Right cardiac atrium (tissue), 5 donors: ENCODE measurements at regions not wholly inside any gene's neighbourhood (a gene's known extent, or its start where the extent isn't known, plus 50 kb on each side); places are given as distances from the start of the nearest gene placed in this dataset.

Experiments
- ATAC-seq, 2 donors: fragments of 200-7000 bp; cut with Tn5 transposase; one replicate each; pipeline versions ENCODE4 v1.8.0 to v1.9.1; 2020; ENCODE audit warnings: moderate library complexity in 2 of 2, mild to moderate bottlenecking in 1 of 2
- DNase-seq, 3 donors: peaks; one replicate each; pipeline ENCODE4 v3.0.0-alpha.2; 2020
- H3K27ac ChIP-seq: one replicate; pipeline ENCODE4 v1.5.1; 2013; ENCODE audit warnings: mild to moderate bottlenecking, low read length, control low read depth, moderate library complexity
- H3K27me3 ChIP-seq: one replicate; pipeline ENCODE4 v1.6.1; 2013; ENCODE audit not compliant: control insufficient read depth, insufficient read depth
- H3K4me1 ChIP-seq: one replicate; pipeline ENCODE4 v1.6.1; 2013; ENCODE audit warnings: low read length; ENCODE audit not compliant: control insufficient read depth, insufficient read depth
- H3K4me3 ChIP-seq: one replicate; pipeline ENCODE4 v1.5.1; 2013; ENCODE audit warnings: low read length, control low read depth
- H3K9me3 ChIP-seq: one replicate; pipeline ENCODE4 v1.6.1; 2013; ENCODE audit warnings: low read length; ENCODE audit not compliant: control insufficient read depth
- WGBS: extraction: QIAGEN DNeasy Blood & Tissue Kit; methylation state at CpG from one replicate; pipeline ENCODE4 v1.1.7; 2013; 5-methylcytosine and 5-hydroxymethylcytosine counted together
- intact Hi-C, 4 donors: fragments of 100-400 bp; cut with DNase I; formaldehyde crosslinking; loops; one replicate each; pipeline versions ENCODE4 v1.11.0 to v1.14.0; 2022 to 2023
- donor health status: healthy with polysubstance abuse.
- donor health status: DM: no; HTN: yes; CAD: no.
- donor health status: DM: no; HTN: no; CAD: no.
- donor health status: DM: no; HTN: yes; CAD: no; lungs with severe emphysema.
- donor health status: DM: yes; HTN: yes; CAD: no.

DNA sequence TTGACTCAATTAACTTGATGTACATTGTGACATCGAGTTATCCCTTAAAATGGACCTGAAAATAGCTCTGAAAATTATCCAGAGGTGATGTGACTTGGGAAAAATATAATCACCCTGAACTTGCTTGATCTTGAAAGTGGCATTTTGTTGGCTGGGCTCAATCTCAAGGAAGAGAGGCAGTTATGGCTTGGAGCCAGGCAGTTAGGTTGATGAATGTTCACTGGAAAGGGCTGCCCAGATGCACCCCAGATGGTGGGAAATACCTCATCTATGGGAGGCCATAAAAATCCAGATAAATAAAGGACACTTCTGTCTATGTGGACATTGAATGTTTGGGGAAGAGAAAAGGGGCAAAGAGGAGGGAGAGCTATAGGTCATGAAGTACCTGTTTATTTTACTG lies 55.7 kb upstream of the OR5AN1 start:
- intact Hi-C loops, result no loop called here
- H3K9me3 ChIP-seq, result no peaks in the 10 kb centered on the region
- WGBS, result 43% methylated on average over 1 of the region's 1 CpG
- H3K4me3 ChIP-seq, result no peak overlapping the region
- H3K4me1 ChIP-seq, result no peaks in the 10 kb centered on the region
- ATAC-seq (no peak), DNase-seq (no peak)
- H3K27ac ChIP-seq, result no peak overlapping the region
- H3K27me3 ChIP-seq, result no peaks in the 10 kb centered on the region

DNA sequence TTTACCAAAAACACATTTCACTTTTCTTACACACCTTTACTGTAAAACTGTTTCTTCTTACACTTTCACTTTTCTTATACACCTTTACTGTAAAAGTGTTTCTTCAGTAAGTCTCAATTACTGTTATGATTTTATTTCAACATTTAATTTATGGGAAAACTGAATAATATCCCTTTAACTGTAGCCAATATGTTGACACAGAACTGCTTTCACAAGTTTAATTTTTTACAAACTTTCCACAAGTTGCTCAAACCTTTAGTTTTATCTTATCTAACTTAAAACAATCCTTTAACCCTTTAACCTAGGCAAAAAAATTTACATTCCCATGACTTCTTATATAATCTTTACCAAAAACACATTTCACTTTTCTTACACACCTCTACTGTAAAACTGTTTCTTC lies 63.3 kb upstream of the OR5AN1 start:
- DNase-seq (no peak), ATAC-seq (no peak)
- intact Hi-C loops, result no loop called here
- Histone ChIP-seq H3K27ac (no peak overlapping the region), H3K4me1 (no peaks in the 10 kb centered on the region), H3K27me3 (no peaks in the 10 kb centered on the region), H3K9me3 (no peaks in the 10 kb centered on the region), H3K4me3 (no peak overlapping the region)

DNA sequence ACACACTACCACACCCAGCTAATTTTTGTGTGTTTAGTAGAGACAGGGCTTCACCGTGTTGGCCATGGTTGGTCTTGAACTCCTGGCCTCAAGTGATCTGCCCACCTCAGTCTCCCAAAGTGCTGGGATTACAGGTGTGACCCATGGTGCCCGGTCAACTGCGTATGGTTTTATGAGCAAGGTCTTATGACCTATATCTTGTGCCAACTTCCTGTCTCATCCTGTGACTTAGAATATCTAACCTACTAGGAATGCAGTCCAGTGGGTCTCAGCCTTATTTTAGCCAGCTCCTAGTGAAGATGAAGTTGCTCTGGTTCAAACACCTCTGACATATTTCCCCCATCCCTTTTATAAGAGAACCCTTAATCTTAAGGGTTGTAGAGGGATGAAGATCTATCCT lies 66.1 kb upstream of the OR5AN1 start:
- 83% methylated on average over 3 of the region's 3 CpGs for WGBS
- no peaks in the 10 kb centered on the region for H3K9me3 ChIP-seq
- no peaks in the 10 kb centered on the region for H3K4me1 ChIP-seq
- H3K27ac ChIP-seq, result no peak overlapping the region
- H3K4me3 ChIP-seq, result no peak overlapping the region
- H3K27me3 ChIP-seq, result no peaks in the 10 kb centered on the region
- DNase-seq (no peak), ATAC-seq (no peak)
- intact Hi-C loops, result no loop called here

DNA sequence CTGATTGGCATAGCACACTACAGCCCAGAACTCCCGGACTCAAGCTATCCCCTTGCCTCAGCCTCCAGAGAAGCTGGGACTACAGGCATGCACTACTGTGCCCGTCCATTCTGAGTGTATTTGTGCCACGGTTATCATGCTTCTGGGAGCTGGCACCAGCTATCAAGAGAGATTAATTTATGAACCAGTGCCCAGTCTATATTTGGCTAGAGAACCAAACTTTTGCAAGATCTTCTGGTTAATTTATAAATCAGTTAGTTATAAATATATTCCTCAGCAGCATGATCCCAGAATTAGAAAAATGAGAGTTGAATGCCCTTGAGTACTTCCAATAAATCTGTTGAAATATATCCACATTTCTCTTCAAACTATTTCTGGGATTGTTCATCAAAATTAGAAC lies 67.5 kb upstream of the OR5AN1 start:
- ATAC-seq (no peak), DNase-seq (no peak)
- Histone ChIP-seq H3K9me3 (no peaks in the 10 kb centered on the region), H3K27me3 (no peaks in the 10 kb centered on the region), H3K27ac (no peak overlapping the region), H3K4me1 (no peaks in the 10 kb centered on the region), H3K4me3 (no peak overlapping the region)
- WGBS, result 61% methylated on average over 3 of the region's 3 CpGs
- intact Hi-C loops, result no loop called here

DNA sequence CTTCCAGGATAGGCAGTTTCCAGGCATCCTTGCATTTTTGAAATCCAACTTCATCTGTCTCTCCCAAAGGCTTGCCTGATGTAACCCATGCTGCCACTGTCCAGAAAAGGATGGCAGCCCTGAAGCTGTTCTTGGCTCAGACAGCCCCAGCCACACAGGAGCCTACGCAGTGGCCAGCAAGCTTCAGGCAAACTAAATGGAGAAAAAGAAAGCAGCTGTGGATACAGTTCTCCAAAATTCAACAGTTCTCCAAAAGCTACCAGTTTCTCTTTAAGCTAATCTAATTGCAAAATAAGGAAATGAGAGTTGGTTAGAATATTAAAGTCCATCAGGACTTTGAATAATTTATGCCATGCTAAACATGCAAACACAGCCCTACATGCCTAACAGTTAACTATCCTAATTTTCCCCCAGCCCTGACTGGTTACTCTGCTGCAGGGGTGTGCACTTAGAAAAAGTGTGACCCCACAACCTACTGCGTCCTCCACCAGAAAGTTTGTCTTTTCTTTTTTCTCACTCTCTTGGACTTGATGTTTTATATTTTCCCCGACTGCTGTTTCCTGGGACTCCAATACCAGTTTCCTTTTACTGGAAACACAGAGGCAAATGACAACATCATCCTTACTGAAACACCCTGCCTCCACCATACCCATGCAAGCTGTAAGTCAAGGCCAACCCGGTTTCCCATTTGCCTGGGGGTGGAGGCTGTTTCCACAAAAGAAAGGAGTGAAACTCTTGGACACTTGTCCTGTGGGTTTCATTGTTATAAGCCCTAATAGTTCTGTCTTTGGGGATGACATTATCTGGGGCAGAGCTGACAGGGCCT lies 69.1 kb upstream of the OR5AN1 start:
- 64% methylated on average over 4 of the region's 4 CpGs for whole genome bisulfite sequencing
- no peaks in the 10 kb centered on the region for H3K9me3 ChIP-seq
- H3K27me3 ChIP-seq, result no peaks in the 10 kb centered on the region
- ATAC-seq (no peak), DNase-seq (no peak)
- H3K4me1 ChIP-seq, result no peaks in the 10 kb centered on the region
- intact Hi-C loops, result loop anchor here in 3 of 4 donors (10.0 kb wide), 2 partner anchors 75 to 85 kb away; partner anchors contain the start of gene MPEG1 (in 1 of the 3)
- no peak overlapping the region for H3K27ac ChIP-seq
- no peak overlapping the region for H3K4me3 ChIP-seq

DNA sequence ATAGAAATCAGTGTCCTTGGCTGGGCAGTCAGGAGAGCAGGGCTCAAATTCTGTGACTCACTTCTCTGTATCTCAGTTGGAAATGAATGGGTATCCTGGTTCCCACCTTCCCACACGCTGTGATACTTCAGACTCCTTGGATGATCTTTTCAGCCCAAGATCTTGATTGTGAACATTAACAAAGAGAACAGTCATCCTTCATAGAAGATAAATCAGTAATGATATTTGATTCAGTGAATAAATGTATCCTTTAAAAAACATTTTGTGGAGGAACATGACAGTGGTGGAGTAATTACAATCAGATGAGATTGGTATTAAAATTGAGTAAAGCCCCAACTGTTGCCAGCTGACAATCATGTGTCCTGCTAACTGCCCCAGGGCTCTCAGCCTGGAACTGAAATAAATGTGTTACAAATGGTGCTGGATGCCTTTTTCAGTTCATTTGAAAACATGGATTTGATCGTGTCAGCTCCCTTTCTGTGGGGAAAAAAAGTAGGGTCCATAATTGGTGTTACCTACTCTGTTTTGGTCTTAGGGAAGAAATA lies 72.9 kb upstream of the OR5AN1 start:
- ATAC-seq, result no peak
- no peak for DNase-seq
- Histone ChIP-seq H3K4me1 (no peaks in the 10 kb centered on the region), H3K9me3 (no peaks in the 10 kb centered on the region), H3K27ac (no peak overlapping the region), H3K27me3 (no peaks in the 10 kb centered on the region), H3K4me3 (no peak overlapping the region)
- intact Hi-C loops, result loop anchor here in 3 of 4 donors (10.0 kb wide), 2 partner anchors 71 to 81 kb away; partner anchors contain the start of gene MPEG1 (in 1 of the 3)
- WGBS, result 57% methylated on average over 2 of the region's 2 CpGs

DNA sequence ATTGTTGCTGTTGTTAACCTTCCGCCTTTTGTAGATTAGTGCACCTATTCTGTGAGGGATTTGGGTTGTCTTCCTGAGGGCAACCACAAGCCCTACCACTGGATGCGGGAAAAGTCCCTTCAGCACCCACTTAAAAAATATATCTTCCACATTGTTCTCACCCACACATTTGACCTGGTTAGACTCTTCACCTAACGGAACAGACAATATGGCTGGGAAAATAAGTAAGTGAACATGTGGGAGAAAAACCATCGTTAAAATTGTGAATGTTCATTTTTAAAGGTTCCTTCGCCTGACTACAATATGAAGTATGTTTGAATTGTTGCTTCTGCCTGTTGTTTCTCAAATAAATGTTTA lies 72.0 kb upstream of the MPEG1 start:
- Histone ChIP-seq H3K27me3 (no peaks in the 10 kb centered on the region), H3K4me1 (no peaks in the 10 kb centered on the region), H3K27ac (no peak overlapping the region), H3K9me3 (no peaks in the 10 kb centered on the region), H3K4me3 (no peak overlapping the region)
- DNase-seq, result no peak
- intact Hi-C loops, result loop anchor here (1.0 to 10.0 kb wide), 5 partner anchors 70 to 115 kb away; partner anchors contain the start of genes DTX4 (in 1 of the 4) and MPEG1 (in 1 of the 4)
- 29% methylated on average over 5 of the region's 5 CpGs for WGBS
- ATAC-seq, result no peak

DNA sequence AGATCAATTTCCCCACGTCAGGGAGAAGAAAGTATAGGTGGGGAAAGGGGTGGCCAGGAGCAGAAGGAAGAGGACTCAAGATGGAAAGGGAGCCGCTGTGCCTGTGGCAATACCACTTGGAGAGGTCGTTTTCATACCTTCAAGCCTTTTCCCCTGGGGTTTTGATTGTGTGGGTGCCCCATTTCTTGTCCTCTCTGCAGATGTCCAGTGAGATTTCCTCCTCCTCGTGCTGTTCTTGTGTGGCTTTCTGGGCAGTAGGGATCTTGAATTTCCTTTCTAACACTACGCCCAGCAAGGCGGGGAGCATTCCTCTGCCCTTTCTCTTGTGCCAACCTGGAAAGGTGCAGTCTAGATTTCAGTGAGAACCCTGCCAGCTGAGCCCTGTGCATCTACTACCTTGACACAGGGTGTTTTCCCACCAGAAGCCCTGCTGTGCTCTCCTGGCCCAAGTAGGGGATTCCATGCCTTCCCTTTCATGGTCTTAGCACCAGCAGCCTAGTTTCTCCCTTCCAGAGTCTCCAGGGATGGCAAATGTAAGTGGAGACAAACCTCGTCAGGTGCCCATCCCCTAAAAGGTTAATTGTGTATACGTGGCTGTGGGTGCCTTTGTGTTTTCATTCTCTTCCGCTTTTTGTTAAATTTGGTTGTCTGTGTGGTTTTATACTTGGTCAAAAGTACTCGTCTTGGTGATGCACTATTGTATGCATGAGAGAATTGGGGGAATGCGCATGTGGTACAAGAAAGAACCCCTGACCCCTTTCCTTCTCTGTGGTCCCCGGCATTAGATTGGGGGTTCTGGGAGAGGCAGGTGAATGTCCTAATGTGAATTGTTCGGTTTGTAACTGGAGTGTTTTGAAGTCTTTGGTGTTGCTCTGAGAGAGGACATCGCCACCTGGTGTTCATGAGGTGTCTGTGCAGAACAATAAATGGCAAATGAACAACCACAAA lies 71.4 kb upstream of the MPEG1 start:
- Histone ChIP-seq H3K4me1 (no peaks in the 10 kb centered on the region), H3K27ac (no peak overlapping the region), H3K27me3 (no peaks in the 10 kb centered on the region), H3K9me3 (no peaks in the 10 kb centered on the region), H3K4me3 (no peak overlapping the region)
- WGBS, result 48% methylated on average over 14 of the region's 14 CpGs
- ATAC-seq, result peak; percentile 22 to 55
- intact Hi-C loops, result loop anchor here (1.0 to 10.0 kb wide), 5 partner anchors 69 to 115 kb away; partner anchors contain the start of genes DTX4 (in 1 of the 4) and MPEG1 (in 1 of the 4)
- no peak for DNase-seq

DNA sequence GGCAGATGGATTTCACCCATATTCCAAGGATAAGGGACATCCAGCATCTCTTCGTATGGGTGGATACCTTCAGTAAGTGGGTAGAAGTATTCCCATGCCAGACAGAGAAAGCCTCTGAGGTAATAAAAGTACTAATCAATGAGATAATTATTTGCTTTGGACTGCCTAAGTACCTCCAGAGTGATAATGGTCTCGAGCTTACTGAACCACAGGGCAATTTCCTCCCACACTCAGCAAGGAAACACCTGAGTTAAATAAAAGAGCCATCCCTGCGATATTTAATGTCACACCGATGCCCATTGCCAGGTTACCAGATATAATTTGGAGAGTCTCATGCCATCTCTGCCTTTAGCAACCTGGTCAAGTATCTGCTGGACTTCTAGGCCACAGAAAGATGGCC lies 70.6 kb upstream of the MPEG1 start:
- intact Hi-C loops, result loop anchor here (5.0 to 10.0 kb wide), 3 partner anchors 69 to 111 kb away; partner anchors contain the start of genes DTX4 (in 1 of the 4) and MPEG1 (in 1 of the 4)

DNA sequence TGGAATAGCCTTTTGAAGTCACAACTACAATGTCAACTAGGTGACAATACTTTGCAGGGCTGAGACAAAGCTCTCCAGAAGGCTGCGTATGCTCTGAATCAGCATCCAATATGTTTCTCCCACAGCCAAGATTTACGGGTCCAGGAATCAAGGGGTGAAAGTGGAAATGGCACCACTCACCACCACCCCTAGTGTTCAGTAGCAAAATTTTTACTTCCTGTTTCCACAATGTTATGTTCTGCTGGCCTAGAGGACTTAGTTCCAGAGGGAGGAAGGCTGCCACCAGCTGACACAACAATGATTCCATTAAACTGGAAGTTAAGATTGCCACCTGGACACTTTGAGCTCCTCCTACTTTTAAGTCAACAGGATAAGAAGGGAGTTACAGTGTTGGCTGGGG lies 68.5 kb upstream of the MPEG1 start:
- no peak for ATAC-seq
- intact Hi-C loops, result loop anchor here (5.0 to 10.0 kb wide), 3 partner anchors 66 to 109 kb away; partner anchors contain the start of genes DTX4 (in 1 of the 4) and MPEG1 (in 1 of the 4)
- H3K27me3 ChIP-seq, result no peaks in the 10 kb centered on the region

More for the DNA sequence above, 70.6 kb upstream of the MPEG1 start:
- no peak for ATAC-seq
- no peak for DNase-seq
- 79% methylated on average over 4 of the region's 4 CpGs for WGBS
- H3K4me3 ChIP-seq, result no peak overlapping the region
- no peak overlapping the region for H3K27ac ChIP-seq
- no peaks in the 10 kb centered on the region for H3K4me1 ChIP-seq
- no peaks in the 10 kb centered on the region for H3K27me3 ChIP-seq
- H3K9me3 ChIP-seq, result no peaks in the 10 kb centered on the region

More for the DNA sequence above, 68.5 kb upstream of the MPEG1 start:
- Histone ChIP-seq H3K4me3 (no peak overlapping the region), H3K9me3 (no peaks in the 10 kb centered on the region), H3K27ac (no peak overlapping the region), H3K4me1 (no peaks in the 10 kb centered on the region)
- no peak for DNase-seq
- 72% methylated on average over 2 of the region's 2 CpGs for WGBS
